Osteocyte (in vitro differentiated cells): ENCODE measurements at regions not wholly inside any gene's neighbourhood (a gene's known extent, or its start where the extent isn't known, plus 50 kb on each side); places are given as distances from the start of the nearest gene placed in this dataset.

ENCODE experiments used
- DNase-seq: peaks from one replicate; pipeline ENCODE4 v3.0.0; 2021; ENCODE audit warnings: mixed read lengths; ENCODE audit not compliant: unreplicated experiment; ENCODE audit errors: extremely low spot score
- H3K27ac Mint-ChIP-seq: one replicate; pipeline ENCODE4 v1.8.0; 2021; ENCODE audit warnings: mild to moderate bottlenecking, mixed read lengths; ENCODE audit not compliant: unreplicated experiment
- H3K27me3 Mint-ChIP-seq: one replicate; pipeline ENCODE4 v1.8.0; 2021; ENCODE audit warnings: mixed read lengths; ENCODE audit not compliant: unreplicated experiment
- H3K36me3 Mint-ChIP-seq: one replicate; pipeline ENCODE4 v1.8.0; 2021; ENCODE audit warnings: mixed read lengths; ENCODE audit not compliant: unreplicated experiment
- H3K4me1 Mint-ChIP-seq: one replicate; pipeline ENCODE4 v1.8.0; 2021; ENCODE audit warnings: mixed read lengths; ENCODE audit not compliant: unreplicated experiment
- H3K4me3 Mint-ChIP-seq: one replicate; pipeline ENCODE4 v1.8.0; 2021; ENCODE audit warnings: mild to moderate bottlenecking, moderate library complexity, mixed read lengths; ENCODE audit not compliant: unreplicated experiment
- H3K9me3 Mint-ChIP-seq: one replicate; pipeline ENCODE4 v1.8.0; 2021; ENCODE audit warnings: mixed read lengths; ENCODE audit not compliant: unreplicated experiment
- TF ChIP-seq, protein P1 (sequence below): fragments of 200-600 bp; sonication (generic); IDR thresholded peaks from 2 replicates; pipeline ENCODE4 v1.5.0; 2021; ENCODE audit warnings: antibody characterized with exemption, mild to moderate bottlenecking, moderate library complexity

GRCh38 chrX:110989869-110990268 lies 106.1 kb upstream of the PAK3 start:
- no peak for DNase-seq
- no peak overlapping the region for H3K27ac Mint-ChIP-seq
- TF ChIP-seq, protein P1, sequence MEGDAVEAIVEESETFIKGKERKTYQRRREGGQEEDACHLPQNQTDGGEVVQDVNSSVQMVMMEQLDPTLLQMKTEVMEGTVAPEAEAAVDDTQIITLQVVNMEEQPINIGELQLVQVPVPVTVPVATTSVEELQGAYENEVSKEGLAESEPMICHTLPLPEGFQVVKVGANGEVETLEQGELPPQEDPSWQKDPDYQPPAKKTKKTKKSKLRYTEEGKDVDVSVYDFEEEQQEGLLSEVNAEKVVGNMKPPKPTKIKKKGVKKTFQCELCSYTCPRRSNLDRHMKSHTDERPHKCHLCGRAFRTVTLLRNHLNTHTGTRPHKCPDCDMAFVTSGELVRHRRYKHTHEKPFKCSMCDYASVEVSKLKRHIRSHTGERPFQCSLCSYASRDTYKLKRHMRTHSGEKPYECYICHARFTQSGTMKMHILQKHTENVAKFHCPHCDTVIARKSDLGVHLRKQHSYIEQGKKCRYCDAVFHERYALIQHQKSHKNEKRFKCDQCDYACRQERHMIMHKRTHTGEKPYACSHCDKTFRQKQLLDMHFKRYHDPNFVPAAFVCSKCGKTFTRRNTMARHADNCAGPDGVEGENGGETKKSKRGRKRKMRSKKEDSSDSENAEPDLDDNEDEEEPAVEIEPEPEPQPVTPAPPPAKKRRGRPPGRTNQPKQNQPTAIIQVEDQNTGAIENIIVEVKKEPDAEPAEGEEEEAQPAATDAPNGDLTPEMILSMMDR, result no peak
- no peaks in the 10 kb centered on the region for H3K9me3 Mint-ChIP-seq
- no peaks in the 10 kb centered on the region for H3K27me3 Mint-ChIP-seq
- H3K4me3 Mint-ChIP-seq, result no peak overlapping the region
- no peaks in the 10 kb centered on the region for H3K36me3 Mint-ChIP-seq
- H3K4me1 Mint-ChIP-seq, result no peaks in the 10 kb centered on the region

GRCh38 chrX:110989447-110989846 lies 106.5 kb upstream of the PAK3 start:
- no peak overlapping the region for H3K27ac Mint-ChIP-seq

GRCh38 chrX:110987292-110987691 lies 108.7 kb upstream of the PAK3 start:
- H3K4me1 Mint-ChIP-seq, result no peaks in the 10 kb centered on the region
- no peaks in the 10 kb centered on the region for H3K27me3 Mint-ChIP-seq
- no peak overlapping the region for H3K27ac Mint-ChIP-seq
- DNase-seq, result no peak
- no peak overlapping the region for H3K4me3 Mint-ChIP-seq
- TF ChIP-seq, protein P1, result no peak
- no peaks in the 10 kb centered on the region for H3K9me3 Mint-ChIP-seq
- H3K36me3 Mint-ChIP-seq, result no peaks in the 10 kb centered on the region

More at GRCh38 chrX:110989447-110989846, 106.5 kb upstream of the PAK3 start:
- Mint-ChIP-seq H3K4me1 (no peaks in the 10 kb centered on the region), H3K27me3 (no peaks in the 10 kb centered on the region), H3K36me3 (no peaks in the 10 kb centered on the region), H3K9me3 (no peaks in the 10 kb centered on the region), H3K4me3 (no peak overlapping the region)
- no peak for DNase-seq
- TF ChIP-seq, protein P1, result no peak

GRCh38 chrX:110985470-110985869 lies 110.5 kb upstream of the PAK3 start:
- Mint-ChIP-seq H3K27me3 (no peaks in the 10 kb centered on the region), H3K4me1 (no peaks in the 10 kb centered on the region), H3K9me3 (no peaks in the 10 kb centered on the region), H3K36me3 (no peaks in the 10 kb centered on the region), H3K27ac (no peak overlapping the region), H3K4me3 (no peak overlapping the region)
- DNase-seq, result no peak
- TF ChIP-seq, protein P1, result no peak

- Mint-ChIP-seq H3K27me3 (no peaks in the 10 kb centered on the region), H3K4me3 (no peak overlapping the region), H3K27ac (no peak overlapping the region), H3K4me1 (no peaks in the 10 kb centered on the region), H3K9me3 (no peaks in the 10 kb centered on the region), H3K36me3 (no peaks in the 10 kb centered on the region)
- no peak for DNase-seq
- TF ChIP-seq, protein P1, result no peak
These were observed 113.0 kb upstream of the PAK3 start for GRCh38 chrX:110983024-110983423.
